ENCODE measurements at regions not wholly inside any gene's neighbourhood (a gene's known extent, or its start where the extent isn't known, plus 50 kb on each side); places are given as distances from the start of the nearest gene placed in this dataset.

GRCh38 chr4:171087089-171087488 lies 726.1 kb upstream of the GALNTL6 start:
- ChIA-PET CTCF (no interaction called here), POLR2A (no interaction called here)
- no peak for TF ChIP-seq CTCF (IDR thresholded peaks at IDR 0.05; ENCODE audit: low read depth, low read length)
- no peaks in the 10 kb centered on the region for H3K27me3 ChIP-seq (ENCODE audit: control insufficient read depth, insufficient read depth, low read length)
- no peak for DNase-seq (ENCODE audit: low read depth, low spot score)
- H3K4me3 ChIP-seq (ENCODE audit: low read depth, low read length): no peak overlapping the region
- peaks cover 4% of the 10 kb centered on the region; the same call in 1 of the 2 replicates for H3K9me3 ChIP-seq (ENCODE audit: control insufficient read depth, insufficient read depth, low read length)
- H3K27ac ChIP-seq (ENCODE audit: low read depth, low read length): no peak overlapping the region

GRCh38 chr4:171067422-171067821 lies 745.8 kb upstream of the GALNTL6 start:
- Histone ChIP-seq H3K9me3 (ENCODE audit: control insufficient read depth, insufficient read depth, low read length) (peaks cover 5% of the 10 kb centered on the region; the same call in 1 of the 2 replicates), H3K27ac (ENCODE audit: low read depth, low read length) (no peak overlapping the region), H3K4me3 (ENCODE audit: low read depth, low read length) (no peak overlapping the region), H3K27me3 (ENCODE audit: control insufficient read depth, insufficient read depth, low read length) (no peaks in the 10 kb centered on the region)
- no peak for TF ChIP-seq CTCF (IDR thresholded peaks at IDR 0.05; ENCODE audit: low read depth, low read length)
- POLR2A ChIA-PET: no interaction called here
- CTCF ChIA-PET: no interaction called here
- no peak for DNase-seq (ENCODE audit: low read depth, low spot score)

- no peak for TF ChIP-seq CTCF (IDR thresholded peaks at IDR 0.05; ENCODE audit: low read depth, low read length)
- Histone ChIP-seq H3K4me3 (ENCODE audit: low read depth, low read length) (no peak overlapping the region), H3K9me3 (ENCODE audit: control insufficient read depth, insufficient read depth, low read length) (no peaks in the 10 kb centered on the region; the same call in 1 of the 2 replicates), H3K27ac (ENCODE audit: low read depth, low read length) (no peak overlapping the region), H3K27me3 (ENCODE audit: control insufficient read depth, insufficient read depth, low read length) (no peaks in the 10 kb centered on the region)
- POLR2A ChIA-PET: no interaction called here
- CTCF ChIA-PET: no interaction called here
- no peak for DNase-seq (ENCODE audit: low read depth, low spot score)
Observed at GRCh38 chr4:171049380-171049779, 763.8 kb upstream of the GALNTL6 start.

- no peak for DNase-seq (ENCODE audit: low read depth, low spot score)
- Histone ChIP-seq H3K9me3 (ENCODE audit: control insufficient read depth, insufficient read depth, low read length) (peaks cover 13% of the 10 kb centered on the region), H3K27me3 (ENCODE audit: control insufficient read depth, insufficient read depth, low read length) (no peaks in the 10 kb centered on the region), H3K27ac (ENCODE audit: low read depth, low read length) (no peak overlapping the region), H3K4me3 (ENCODE audit: low read depth, low read length) (no peak overlapping the region)
- no peak for TF ChIP-seq CTCF (IDR thresholded peaks at IDR 0.05; ENCODE audit: low read depth, low read length)
- ChIA-PET CTCF (no interaction called here), POLR2A (no interaction called here)
Observed at GRCh38 chr4:171042989-171043524, 770.1 kb upstream of the GALNTL6 start.

- H3K27ac ChIP-seq (ENCODE audit: low read depth, low read length): no peak overlapping the region
- no peaks in the 10 kb centered on the region for H3K27me3 ChIP-seq (ENCODE audit: control insufficient read depth, insufficient read depth, low read length)
- TF ChIP-seq CTCF (IDR thresholded peaks at IDR 0.05; ENCODE audit: low read depth, low read length): no peak
- no peak overlapping the region for H3K4me3 ChIP-seq (ENCODE audit: low read depth, low read length)
- ChIA-PET CTCF (no interaction called here), POLR2A (no interaction called here)
- H3K9me3 ChIP-seq (ENCODE audit: control insufficient read depth, insufficient read depth, low read length): peaks cover 4% of the 10 kb centered on the region
- DNase-seq (ENCODE audit: low read depth, low spot score): no peak
Observed at GRCh38 chr4:171035909-171036308, 777.3 kb upstream of the GALNTL6 start.
